KMS-11 (cell line): ENCODE measurements at regions not wholly inside any gene's neighbourhood (a gene's known extent, or its start where the extent isn't known, plus 50 kb on each side); places are given as distances from the start of the nearest gene placed in this dataset.

ENCODE experiments used
- H2AFZ ChIP-seq: fragments of 200-600 bp; sonication (generic); 2 replicates; pipeline ENCODE4 v1.6.1; 2016; ENCODE audit warnings: antibody characterized with exemption, mixed run types, low read depth
- H3K27ac ChIP-seq: fragments of 200-600 bp; sonication (generic); 2 replicates; pipeline ENCODE4 v1.6.1; 2016; ENCODE audit warnings: mild to moderate bottlenecking, mixed run types
- H3K27me3 ChIP-seq: fragments of 200-600 bp; sonication (generic); 2 replicates; pipeline ENCODE4 v1.6.1; 2017; ENCODE audit warnings: mild to moderate bottlenecking, low read depth, mixed run types, moderate library complexity; ENCODE audit not compliant: insufficient read depth
- H3K36me3 ChIP-seq: fragments of 200-600 bp; sonication (generic); 2 replicates; pipeline ENCODE4 v1.6.1; 2017; ENCODE audit warnings: mild to moderate bottlenecking, mixed run types; ENCODE audit not compliant: insufficient read depth
- H3K4me1 ChIP-seq: fragments of 200-600 bp; sonication (generic); 2 replicates; pipeline ENCODE4 v1.6.1; 2016; ENCODE audit warnings: mild to moderate bottlenecking, low read depth, mixed run types; ENCODE audit not compliant: poor library complexity, severe bottlenecking
- H3K4me2 ChIP-seq: fragments of 200-600 bp; sonication (generic); 2 replicates; pipeline ENCODE4 v1.7.0; 2016; ENCODE audit warnings: mild to moderate bottlenecking, mixed run types
- H3K4me3 ChIP-seq: fragments of 200-600 bp; sonication (generic); IDR thresholded peaks from 2 replicates; pipeline ENCODE4 v1.6.1; 2017; ENCODE audit warnings: low read depth, low read length, mixed read lengths; ENCODE audit not compliant: insufficient read depth
- H3K79me2 ChIP-seq: fragments of 200-600 bp; sonication (generic); 2 replicates; pipeline ENCODE4 v1.6.1; 2016; ENCODE audit warnings: low read depth, mixed run types; ENCODE audit not compliant: insufficient read depth
- H3K9ac ChIP-seq: fragments of 200-600 bp; sonication (generic); 2 replicates; pipeline ENCODE4 v1.6.1; 2016; ENCODE audit warnings: mild to moderate bottlenecking, mixed run types
- H4K20me1 ChIP-seq: fragments of 200-600 bp; sonication (generic); 2 replicates; pipeline ENCODE4 v1.6.1; 2016; ENCODE audit warnings: mild to moderate bottlenecking, mixed run types; ENCODE audit not compliant: insufficient read depth
- TF ChIP-seq, protein P1 (sequence below): fragments of 200-600 bp; sonication (generic); conservative IDR thresholded peaks from 2 replicates; pipeline ENCODE4 v1.6.1; 2017; ENCODE audit warnings: low read depth, mild to moderate bottlenecking, antibody characterized with exemption, low read length, moderate library complexity, mixed read lengths

- Histone ChIP-seq H3K9ac (no peak overlapping the region), H3K4me3 (no peak overlapping the region), H3K36me3 (no peaks in the 10 kb centered on the region), H3K79me2 (no peaks in the 10 kb centered on the region), H3K4me2 (no peak overlapping the region), H3K27me3 (no peaks in the 10 kb centered on the region; the same call in 1 of the 2 replicates), H2AFZ (no peak overlapping the region), H3K4me1 (no peaks in the 10 kb centered on the region), H4K20me1 (no peaks in the 10 kb centered on the region), H3K27ac (no peak overlapping the region)
- TF ChIP-seq, protein P1, sequence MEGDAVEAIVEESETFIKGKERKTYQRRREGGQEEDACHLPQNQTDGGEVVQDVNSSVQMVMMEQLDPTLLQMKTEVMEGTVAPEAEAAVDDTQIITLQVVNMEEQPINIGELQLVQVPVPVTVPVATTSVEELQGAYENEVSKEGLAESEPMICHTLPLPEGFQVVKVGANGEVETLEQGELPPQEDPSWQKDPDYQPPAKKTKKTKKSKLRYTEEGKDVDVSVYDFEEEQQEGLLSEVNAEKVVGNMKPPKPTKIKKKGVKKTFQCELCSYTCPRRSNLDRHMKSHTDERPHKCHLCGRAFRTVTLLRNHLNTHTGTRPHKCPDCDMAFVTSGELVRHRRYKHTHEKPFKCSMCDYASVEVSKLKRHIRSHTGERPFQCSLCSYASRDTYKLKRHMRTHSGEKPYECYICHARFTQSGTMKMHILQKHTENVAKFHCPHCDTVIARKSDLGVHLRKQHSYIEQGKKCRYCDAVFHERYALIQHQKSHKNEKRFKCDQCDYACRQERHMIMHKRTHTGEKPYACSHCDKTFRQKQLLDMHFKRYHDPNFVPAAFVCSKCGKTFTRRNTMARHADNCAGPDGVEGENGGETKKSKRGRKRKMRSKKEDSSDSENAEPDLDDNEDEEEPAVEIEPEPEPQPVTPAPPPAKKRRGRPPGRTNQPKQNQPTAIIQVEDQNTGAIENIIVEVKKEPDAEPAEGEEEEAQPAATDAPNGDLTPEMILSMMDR, result no peak
Measured at GRCh38 chr22:49103314-49104059, 724.2 kb downstream of the BRD1 start.

DNA sequence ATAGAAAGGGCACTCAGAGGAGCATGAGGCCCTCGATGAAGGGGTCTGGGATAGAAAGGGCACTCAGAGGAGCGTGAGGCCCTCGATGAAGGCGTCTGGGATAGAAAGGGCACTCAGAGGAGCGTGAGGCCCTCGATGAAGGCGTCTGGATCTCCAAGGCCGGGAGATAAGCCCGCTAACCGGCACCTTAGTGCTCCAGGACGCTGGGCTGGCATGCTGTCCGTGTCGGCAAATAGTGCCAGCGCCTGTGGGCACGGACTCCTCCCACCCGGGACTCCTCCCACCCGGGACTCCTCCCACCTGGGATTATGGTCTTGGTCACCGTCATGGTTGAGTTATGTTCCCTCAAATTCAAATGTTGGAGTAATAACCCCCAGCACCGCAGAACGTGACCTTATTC is 725.3 kb downstream of the BRD1 start:
- Histone ChIP-seq H3K4me2 (no peak overlapping the region), H3K4me1 (no peaks in the 10 kb centered on the region), H4K20me1 (no peaks in the 10 kb centered on the region), H3K36me3 (no peaks in the 10 kb centered on the region), H3K79me2 (no peaks in the 10 kb centered on the region), H3K9ac (no peak overlapping the region), H2AFZ (no peak overlapping the region), H3K27me3 (no peaks in the 10 kb centered on the region; the same call in 1 of the 2 replicates), H3K4me3 (no peak overlapping the region), H3K27ac (no peak overlapping the region)
- TF ChIP-seq, protein P1, result no peak

GRCh38 chr22:49101873-49102272 is 725.8 kb downstream of the BRD1 start:
- H3K9ac ChIP-seq, result no peak overlapping the region
- TF ChIP-seq, protein P1, result no peak
- no peaks in the 10 kb centered on the region for H3K36me3 ChIP-seq
- H3K4me2 ChIP-seq, result no peak overlapping the region
- no peaks in the 10 kb centered on the region for H3K4me1 ChIP-seq
- H3K27me3 ChIP-seq, result no peaks in the 10 kb centered on the region; the same call in 1 of the 2 replicates
- no peak overlapping the region for H3K27ac ChIP-seq
- H4K20me1 ChIP-seq, result no peaks in the 10 kb centered on the region
- H3K79me2 ChIP-seq, result no peaks in the 10 kb centered on the region
- H3K4me3 ChIP-seq, result no peak overlapping the region
- no peak overlapping the region for H2AFZ ChIP-seq

DNA sequence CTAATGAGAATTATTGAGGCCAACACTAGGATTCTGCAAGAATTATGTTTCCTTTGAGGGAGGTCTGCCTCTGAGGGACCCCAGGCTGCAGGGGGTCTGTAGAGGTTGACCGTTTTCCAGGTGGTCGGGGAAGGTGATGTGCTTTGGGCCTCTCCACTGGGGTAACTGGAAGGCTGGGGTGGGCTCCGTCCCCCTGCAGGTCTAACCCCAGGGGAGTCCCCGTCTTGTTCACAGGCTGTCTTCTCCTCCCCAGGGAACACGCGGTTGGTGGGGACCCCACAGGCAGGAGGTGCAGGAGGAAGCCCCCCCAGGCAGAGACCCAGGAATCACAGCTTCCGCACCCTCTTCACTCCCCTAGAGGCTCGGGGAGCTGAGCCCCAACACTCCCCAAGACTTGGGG is 726.4 kb downstream of the BRD1 start:
- Histone ChIP-seq H3K27ac (no peak overlapping the region), H2AFZ (no peak overlapping the region), H3K9ac (no peak overlapping the region), H3K4me2 (no peak overlapping the region), H3K36me3 (no peaks in the 10 kb centered on the region), H3K27me3 (no peaks in the 10 kb centered on the region; the same call in 1 of the 2 replicates), H4K20me1 (no peaks in the 10 kb centered on the region), H3K4me3 (no peak overlapping the region), H3K4me1 (no peaks in the 10 kb centered on the region), H3K79me2 (no peaks in the 10 kb centered on the region)
- TF ChIP-seq, protein P1, result no peak
